OCI-LY1 (cell line): ENCODE measurements at regions not wholly inside any gene's neighbourhood (a gene's known extent, or its start where the extent isn't known, plus 50 kb on each side); places are given as distances from the start of the nearest gene placed in this dataset.

Experiments
- H2AFZ ChIP-seq: fragments of 200-600 bp; sonication (generic), shearing (Covaris generic); 2 replicates; pipeline ENCODE4 v1.6.0; 2014; ENCODE audit warnings: antibody characterized with exemption, mild to moderate bottlenecking, low read length
- H3F3A ChIP-seq: fragments of 200-600 bp; sonication (generic), shearing (Covaris generic); 2 replicates; pipeline ENCODE4 v1.6.0; 2014; ENCODE audit warnings: mild to moderate bottlenecking, antibody characterized with exemption, low read length, moderate library complexity; ENCODE audit not compliant: insufficient read depth
- H3K27ac ChIP-seq: fragments of 200-600 bp; sonication (generic); 2 replicates; pipeline ENCODE4 v1.5.1; 2014; ENCODE audit warnings: low read length, mixed run types, mild to moderate bottlenecking, low read depth; ENCODE audit not compliant: poor library complexity, severe bottlenecking
- H3K27me3 ChIP-seq: fragments of 200-600 bp; sonication (generic); 2 replicates; pipeline ENCODE4 v1.6.0; 2014; ENCODE audit warnings: antibody characterized with exemption, mild to moderate bottlenecking, low read length, moderate library complexity; ENCODE audit not compliant: insufficient read depth
- H3K36me3 ChIP-seq: fragments of 200-600 bp; sonication (generic); 2 replicates; pipeline ENCODE4 v1.6.1; 2014; ENCODE audit warnings: mild to moderate bottlenecking, antibody characterized with exemption, low read length, moderate library complexity, mixed read lengths; ENCODE audit not compliant: insufficient read depth
- H3K4me1 ChIP-seq: fragments of 200-600 bp; sonication (generic); 2 replicates; pipeline ENCODE4 v1.5.1; 2014; ENCODE audit warnings: mild to moderate bottlenecking, low read length, moderate library complexity; ENCODE audit not compliant: insufficient read depth, severe bottlenecking
- H3K4me2 ChIP-seq: fragments of 200-600 bp; sonication (generic), shearing (Covaris generic); 2 replicates; pipeline ENCODE4 v1.6.1; 2014; ENCODE audit warnings: low read length
- H3K4me3 ChIP-seq: fragments of 200-600 bp; sonication (generic); 2 replicates; pipeline ENCODE4 v1.5.1; 2014; ENCODE audit warnings: low read length, low read depth, mild to moderate bottlenecking, mixed read lengths; ENCODE audit not compliant: poor library complexity, severe bottlenecking
- H3K79me2 ChIP-seq: fragments of 200-600 bp; shearing (Covaris generic); 2 replicates; pipeline ENCODE4 v1.6.1; 2016; ENCODE audit warnings: mixed run types, low read length, mixed read lengths; ENCODE audit not compliant: insufficient read depth
- H3K9ac ChIP-seq: fragments of 200-600 bp; sonication (generic), shearing (Covaris generic); 2 replicates; pipeline ENCODE4 v1.6.1; 2014; ENCODE audit warnings: mild to moderate bottlenecking, low read length, mixed read lengths
- H3K9me2 ChIP-seq: fragments of 200-600 bp; sonication (generic), shearing (Covaris generic); 2 replicates; pipeline ENCODE4 v1.6.1; 2014; ENCODE audit warnings: low read depth, mild to moderate bottlenecking, low read length, mixed read lengths
- H3K9me3 ChIP-seq: fragments of 200-600 bp; shearing (Covaris generic); 2 replicates; pipeline ENCODE4 v1.6.1; 2014; ENCODE audit warnings: low read length, mixed read lengths
- H4K20me1 ChIP-seq: fragments of 200-600 bp; sonication (generic), shearing (Covaris generic); 2 replicates; pipeline ENCODE4 v1.6.0; 2016; ENCODE audit warnings: mild to moderate bottlenecking, low read length; ENCODE audit not compliant: insufficient read depth
- CTCF ChIP-seq: fragments of 200-600 bp; sonication (generic), shearing (Covaris generic); IDR thresholded peaks from 2 replicates; pipeline ENCODE4 v1.5.1; 2017; ENCODE audit warnings: mild to moderate bottlenecking, antibody characterized with exemption, low read length, moderate library complexity, mixed read lengths
- EZH2 ChIP-seq: fragments of 200-600 bp; sonication (generic), shearing (Covaris generic); IDR thresholded peaks from 2 replicates; pipeline ENCODE4 v1.8.0; 2017; ENCODE audit warnings: borderline replicate concordance, mixed run types, mild to moderate bottlenecking, antibody characterized with exemption, low read length, moderate library complexity, mixed read lengths

DNA sequence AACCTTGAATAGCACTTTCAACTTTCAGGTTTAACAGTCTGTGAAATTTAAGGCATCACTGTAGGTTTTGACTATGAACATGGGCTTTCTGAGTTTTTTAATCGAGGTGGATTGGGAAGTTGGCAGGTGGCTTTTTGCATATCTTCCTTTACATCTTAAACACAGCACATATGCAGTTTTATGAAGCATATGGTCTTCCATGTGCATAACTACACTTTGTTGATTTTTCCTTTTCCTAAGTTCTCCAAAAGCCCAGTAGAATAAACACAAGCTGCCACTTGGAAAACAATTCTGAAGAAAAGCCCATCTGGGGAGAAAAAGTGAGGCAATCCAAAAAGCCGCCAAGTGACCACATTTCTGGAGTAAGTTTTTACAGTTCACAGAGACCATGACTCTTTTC is 236.5 kb upstream of the IL12B start:
- no peak overlapping the region for H3K4me3 ChIP-seq
- H3K27ac ChIP-seq: no peak overlapping the region
- no peaks in the 10 kb centered on the region for H3K27me3 ChIP-seq
- TF ChIP-seq EZH2 (no peak), CTCF (no peak)
- H3K4me1 ChIP-seq: no peaks in the 10 kb centered on the region
- no peaks in the 10 kb centered on the region for H4K20me1 ChIP-seq
- H3F3A ChIP-seq: no peaks in the 10 kb centered on the region
- no peak overlapping the region for H3K4me2 ChIP-seq
- no peaks in the 10 kb centered on the region for H3K9me2 ChIP-seq
- H3K36me3 ChIP-seq: no peaks in the 10 kb centered on the region
- H3K79me2 ChIP-seq: no peaks in the 10 kb centered on the region
- no peak overlapping the region for H2AFZ ChIP-seq
- no peaks in the 10 kb centered on the region for H3K9me3 ChIP-seq
- no peak overlapping the region for H3K9ac ChIP-seq

DNA sequence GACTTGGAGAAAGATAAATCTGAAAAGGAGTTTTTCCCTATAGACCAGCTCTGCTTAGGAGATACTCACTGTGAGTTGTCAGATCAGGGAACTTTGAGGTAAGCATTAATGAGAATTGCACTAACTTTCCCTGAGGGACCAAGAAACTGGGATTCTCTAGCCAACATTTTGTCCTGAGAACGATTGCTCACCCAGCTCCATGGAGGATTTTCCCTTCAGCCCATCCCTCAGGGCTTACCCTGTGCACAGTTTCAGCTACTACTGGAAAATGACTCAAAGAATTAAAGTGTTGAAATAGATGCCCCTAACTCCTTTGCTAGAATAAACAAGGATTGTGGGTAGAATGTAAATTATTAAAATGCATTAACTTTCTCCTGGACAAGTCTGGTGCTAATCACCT is 237.2 kb upstream of the IL12B start:
- Histone ChIP-seq H3K9ac (no peak overlapping the region), H3K4me2 (no peak overlapping the region), H3K27ac (no peak overlapping the region), H3K4me1 (no peaks in the 10 kb centered on the region), H3K9me2 (no peaks in the 10 kb centered on the region), H3K79me2 (no peaks in the 10 kb centered on the region), H4K20me1 (no peaks in the 10 kb centered on the region), H3K27me3 (no peaks in the 10 kb centered on the region), H3K4me3 (no peak overlapping the region), H3K9me3 (no peaks in the 10 kb centered on the region), H3F3A (no peaks in the 10 kb centered on the region), H3K36me3 (no peaks in the 10 kb centered on the region), H2AFZ (no peak overlapping the region)
- TF ChIP-seq CTCF (no peak), EZH2 (no peak)

GRCh38 chr5:159571501-159572244 is 241.4 kb upstream of the IL12B start:
- no peak overlapping the region for H3K4me2 ChIP-seq
- no peak overlapping the region for H2AFZ ChIP-seq
- no peaks in the 10 kb centered on the region for H4K20me1 ChIP-seq
- no peaks in the 10 kb centered on the region for H3K4me1 ChIP-seq
- TF ChIP-seq EZH2 (no peak), CTCF (no peak)
- H3F3A ChIP-seq: no peaks in the 10 kb centered on the region
- H3K36me3 ChIP-seq: no peaks in the 10 kb centered on the region
- H3K79me2 ChIP-seq: no peaks in the 10 kb centered on the region
- no peak overlapping the region for H3K4me3 ChIP-seq
- H3K27me3 ChIP-seq: no peaks in the 10 kb centered on the region
- no peaks in the 10 kb centered on the region for H3K9me2 ChIP-seq
- H3K27ac ChIP-seq: no peak overlapping the region
- H3K9ac ChIP-seq: no peak overlapping the region
- H3K9me3 ChIP-seq: no peaks in the 10 kb centered on the region
